Caco-2 (cell line): ENCODE measurements at regions not wholly inside any gene's neighbourhood (a gene's known extent, or its start where the extent isn't known, plus 50 kb on each side); places are given as distances from the start of the nearest gene placed in this dataset.
"Not testable (repeated sequence)": the region's sequence is repeated elsewhere in the genome, so short reads cannot be mapped to it uniquely, and the experiment has no call there.

Experiments
- BruUV-seq: library from RNA; stranded (reverse); fragments of 400-500 nt; replicated peaks from 2 replicates; lab custom pipeline; 2021; lab: Mats Ljungman, UMichigan
- CTCF ChIA-PET: fragments of 300-600 bp; sonication (Branson Sonifier 250); formaldehyde crosslinking; loops from one replicate; lab custom pipeline; 2022; ENCODE audit warnings: antibody characterized with exemption; lab: Charles Lee
- POLR2A ChIA-PET: fragments of 300-600 bp; sonication (Branson Sonifier 250); formaldehyde crosslinking; loops from one replicate; lab custom pipeline; 2022; ENCODE audit warnings: antibody characterized with exemption; lab: Charles Lee
- DNase-seq, 2 experiments: peaks; one replicate each; pipeline versions ENCODE4 v3.0.0 to v3.0.0-alpha.2; 2020 to 2022
- H3K27me3 ChIP-seq: replicated peaks from 2 replicates; pipeline ENCODE4 v1.6.0; 2011; ENCODE audit warnings: low read length; ENCODE audit not compliant: control insufficient read depth, insufficient read depth
- H3K36me3 ChIP-seq: 2 replicates; pipeline ENCODE4 v1.5.1; 2011; ENCODE audit warnings: low read length; ENCODE audit not compliant: control insufficient read depth, insufficient read depth
- H3K4me1 ChIP-seq: fragments of 250-450 bp; sonication (Bioruptor Pico); 2 replicates; pipeline ENCODE4 v1.5.1; 2020; ENCODE audit warnings: mild to moderate bottlenecking
- H3K4me3 ChIP-seq: 2 replicates; pipeline ENCODE4 v1.5.1; 2011; ENCODE audit warnings: low read depth, mild to moderate bottlenecking, control low read depth, low read length
- H3K9me3 ChIP-seq: fragments of 250-450 bp; sonication (Bioruptor Pico); 2 replicates; pipeline ENCODE4 v1.5.1; 2020; ENCODE audit warnings: mild to moderate bottlenecking, moderate library complexity
- H3K27ac Mint-ChIP-seq: one replicate; pipeline ENCODE4 v1.8.0; 2022; ENCODE audit warnings: mixed read lengths; ENCODE audit not compliant: unreplicated experiment
- H3K27me3 Mint-ChIP-seq: one replicate; pipeline ENCODE4 v1.8.0; 2022; ENCODE audit warnings: mixed read lengths; ENCODE audit not compliant: insufficient read depth, unreplicated experiment
- H3K36me3 Mint-ChIP-seq: one replicate; pipeline ENCODE4 v1.8.0; 2022; ENCODE audit warnings: mild to moderate bottlenecking, mixed read lengths; ENCODE audit not compliant: insufficient read depth, unreplicated experiment
- H3K4me1 Mint-ChIP-seq: one replicate; pipeline ENCODE4 v1.8.0; 2022; ENCODE audit warnings: low read depth, mixed read lengths; ENCODE audit not compliant: unreplicated experiment
- H3K4me3 Mint-ChIP-seq: one replicate; pipeline ENCODE4 v1.8.0; 2022; ENCODE audit warnings: mild to moderate bottlenecking, moderate library complexity, mixed read lengths; ENCODE audit not compliant: unreplicated experiment
- H3K9me3 Mint-ChIP-seq: one replicate; pipeline ENCODE4 v1.8.0; 2022; ENCODE audit warnings: mixed read lengths; ENCODE audit not compliant: unreplicated experiment
- intact Hi-C: fragments of 100-400 bp; cut with micrococcal nuclease; formaldehyde crosslinking; loops from one replicate; pipeline ENCODE4 v1.10.0; 2022; ENCODE audit not compliant: unreplicated experiment
- TF ChIP-seq, protein P1 (sequence below), 2 experiments: fragments of 200-600 bp in 1 of 2; IDR thresholded peaks; 1 replicate in 1 of 2; 2 replicates in 1 of 2; pipeline versions ENCODE4 v1.5.1 to v1.8.0; 2011 to 2022; ENCODE audit warnings: antibody characterized with exemption in 1 of 2, control low read depth in 1 of 2, inconsistent platforms in 1 of 2, low read depth in 1 of 2, low read length in 1 of 2, mild to moderate bottlenecking in 1 of 2, moderate library complexity in 1 of 2; ENCODE audit not compliant: insufficient read depth in 1 of 2, severe bottlenecking in 1 of 2, unreplicated experiment in 1 of 2

DNA sequence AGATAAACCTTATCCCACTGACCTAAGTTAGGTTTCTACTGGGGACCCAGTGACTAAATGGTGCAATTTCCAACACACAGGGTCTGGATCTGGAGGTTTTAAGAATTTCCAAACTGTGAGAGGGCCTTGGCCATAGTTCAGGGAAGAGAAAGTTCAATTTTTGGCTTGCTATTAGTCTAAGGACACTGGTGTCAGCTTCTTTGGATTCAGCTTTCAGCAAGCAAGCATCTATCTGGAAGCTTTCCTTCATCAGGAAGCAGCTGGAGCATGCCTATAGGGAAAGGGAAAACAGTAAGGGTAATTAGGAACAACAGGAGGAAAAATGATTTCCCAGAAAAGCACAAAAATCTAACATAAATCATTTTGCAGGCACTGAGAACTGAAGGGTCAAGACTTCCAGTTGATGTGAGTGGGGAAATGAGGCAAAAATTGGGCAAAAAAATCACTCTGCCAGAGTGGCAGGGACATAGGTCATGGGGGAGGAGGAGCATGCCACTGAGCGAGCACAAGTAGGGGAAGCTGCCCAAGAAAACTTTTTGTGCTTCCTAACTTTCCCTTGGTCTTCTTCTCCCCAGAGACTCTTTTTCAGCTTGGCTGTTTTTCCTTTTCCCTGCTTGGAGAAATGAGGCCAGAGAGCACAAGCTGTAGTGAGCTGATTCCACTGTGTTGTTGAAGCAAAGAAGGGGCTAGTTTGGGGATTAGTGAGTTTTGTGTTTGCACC is 299.6 kb downstream of the FGF10 start:
- no peak for DNase-seq
- BruUV-seq: no TSS peak
- H3K36me3 ChIP-seq: no peaks in the 10 kb centered on the region
- Mint-ChIP-seq H3K4me3 (no peak overlapping the region), H3K27me3 (no peaks in the 10 kb centered on the region), H3K4me1 (no peaks in the 10 kb centered on the region), H3K9me3 (no peaks in the 10 kb centered on the region), H3K27ac (no peak overlapping the region), H3K36me3 (no peaks in the 10 kb centered on the region)
- H3K9me3 ChIP-seq: no peaks in the 10 kb centered on the region
- intact Hi-C loops: loop anchor here (10.0 kb wide), 1 partner anchor 175 kb away; no protein-coding TSS in a partner anchor
- H3K4me1 ChIP-seq: no peaks in the 10 kb centered on the region
- TF ChIP-seq, protein P1, sequence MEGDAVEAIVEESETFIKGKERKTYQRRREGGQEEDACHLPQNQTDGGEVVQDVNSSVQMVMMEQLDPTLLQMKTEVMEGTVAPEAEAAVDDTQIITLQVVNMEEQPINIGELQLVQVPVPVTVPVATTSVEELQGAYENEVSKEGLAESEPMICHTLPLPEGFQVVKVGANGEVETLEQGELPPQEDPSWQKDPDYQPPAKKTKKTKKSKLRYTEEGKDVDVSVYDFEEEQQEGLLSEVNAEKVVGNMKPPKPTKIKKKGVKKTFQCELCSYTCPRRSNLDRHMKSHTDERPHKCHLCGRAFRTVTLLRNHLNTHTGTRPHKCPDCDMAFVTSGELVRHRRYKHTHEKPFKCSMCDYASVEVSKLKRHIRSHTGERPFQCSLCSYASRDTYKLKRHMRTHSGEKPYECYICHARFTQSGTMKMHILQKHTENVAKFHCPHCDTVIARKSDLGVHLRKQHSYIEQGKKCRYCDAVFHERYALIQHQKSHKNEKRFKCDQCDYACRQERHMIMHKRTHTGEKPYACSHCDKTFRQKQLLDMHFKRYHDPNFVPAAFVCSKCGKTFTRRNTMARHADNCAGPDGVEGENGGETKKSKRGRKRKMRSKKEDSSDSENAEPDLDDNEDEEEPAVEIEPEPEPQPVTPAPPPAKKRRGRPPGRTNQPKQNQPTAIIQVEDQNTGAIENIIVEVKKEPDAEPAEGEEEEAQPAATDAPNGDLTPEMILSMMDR (IDR thresholded peaks at IDR 0.05; ENCODE audit: insufficient read depth in 1 of 2, low read depth in 1 of 2, low read length in 1 of 2, severe bottlenecking in 1 of 2, unreplicated experiment in 1 of 2): no peak
- CTCF ChIA-PET: no interaction called here
- POLR2A ChIA-PET: no interaction called here
- H3K27me3 ChIP-seq: no peaks in the 10 kb centered on the region
- no peak overlapping the region for H3K4me3 ChIP-seq

DNA sequence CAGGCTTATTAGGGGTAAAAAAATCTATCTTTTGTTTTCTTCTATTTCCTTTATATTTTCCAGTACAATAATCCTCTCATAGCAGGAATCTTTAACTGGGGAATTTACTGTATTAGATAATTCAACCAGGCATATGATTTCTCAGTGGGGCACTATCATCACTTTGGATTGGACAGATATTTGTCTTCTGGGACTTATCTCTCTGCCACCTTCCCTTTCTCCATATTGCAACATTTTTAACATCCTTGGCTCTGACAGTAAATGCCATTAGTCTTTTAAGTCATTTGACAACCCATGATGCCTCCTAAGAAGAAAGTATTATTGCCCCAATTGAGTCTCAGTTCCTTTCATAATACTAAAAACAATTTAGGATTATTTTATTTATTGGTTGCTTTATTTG is 304.1 kb downstream of the FGF10 start:
- Histone ChIP-seq H3K27me3 (no peaks in the 10 kb centered on the region), H3K9me3 (peaks cover 4% of the 10 kb centered on the region; the same call in 1 of the 2 replicates), H3K36me3 (no peaks in the 10 kb centered on the region), H3K4me1 (no peaks in the 10 kb centered on the region), H3K4me3 (no peak overlapping the region)
- CTCF ChIA-PET: no interaction called here
- Mint-ChIP-seq H3K4me1 (no peaks in the 10 kb centered on the region), H3K27me3 (no peaks in the 10 kb centered on the region), H3K4me3 (no peak overlapping the region), H3K27ac (no peak overlapping the region), H3K36me3 (no peaks in the 10 kb centered on the region), H3K9me3 (peaks cover 11% of the 10 kb centered on the region)
- no TSS peak for BruUV-seq
- TF ChIP-seq, protein P1 (IDR thresholded peaks at IDR 0.05; ENCODE audit: insufficient read depth in 1 of 2, low read depth in 1 of 2, low read length in 1 of 2, severe bottlenecking in 1 of 2, unreplicated experiment in 1 of 2): no peak
- DNase-seq: no peak
- intact Hi-C loops: no loop called here
- POLR2A ChIA-PET: no interaction called here

DNA sequence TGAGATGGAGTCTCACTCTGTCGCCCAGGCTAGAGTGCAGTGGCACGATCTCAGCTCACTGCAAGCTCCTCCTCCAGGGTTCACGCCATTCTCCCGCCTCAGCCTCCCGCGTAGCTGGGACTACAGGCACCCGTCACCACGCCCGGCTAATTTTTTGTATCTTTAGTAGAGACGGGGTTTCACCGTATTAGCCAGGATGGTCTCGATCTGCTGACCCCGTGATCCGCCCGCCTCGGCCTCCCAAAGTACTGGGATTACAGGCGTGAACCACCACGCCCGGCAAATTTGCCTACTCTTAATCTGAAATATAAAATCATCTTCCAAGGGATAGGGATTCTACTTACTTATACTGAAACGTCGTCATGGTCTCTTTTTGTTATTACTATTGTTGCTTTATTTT is 314.7 kb downstream of the FGF10 start:
- H3K27ac Mint-ChIP-seq, H3K4me3 ChIP-seq, intact Hi-C loops, H3K36me3 Mint-ChIP-seq, H3K27me3 Mint-ChIP-seq, POLR2A ChIA-PET, H3K36me3 ChIP-seq, H3K27me3 ChIP-seq, H3K4me1 ChIP-seq, CTCF ChIA-PET, H3K9me3 ChIP-seq, DNase-seq, H3K9me3 Mint-ChIP-seq, H3K4me3 Mint-ChIP-seq, H3K4me1 Mint-ChIP-seq, BruUV-seq: not testable (repeated sequence)
